K562 (cell line): ENCODE measurements at regions not wholly inside any gene's neighbourhood (a gene's known extent, or its start where the extent isn't known, plus 50 kb on each side); places are given as distances from the start of the nearest gene placed in this dataset.
A peak's percentile ranks its signal among the peaks of the same experiment; 100 is the strongest.

Source experiments
- CEBPG ChIP-seq, 3 experiments: fragments of 200-800 bp in 1 of 3; sonication (Bioruptor generic) in 1 of 3; sonication (generic) in 1 of 3; formaldehyde crosslinking in 1 of 3; IDR thresholded peaks in 2 of 3; conservative IDR thresholded peaks in 1 of 3; 2 replicates each; pipeline versions ENCODE4 v1.6.1 to v1.8.0; 2016 to 2022; ENCODE audit warnings: missing compliant biosample characterization in 2 of 3, missing genetic modification characterization in 2 of 3, mild to moderate bottlenecking in 1 of 3, missing genetic modification reagents in 1 of 3
- DDX20 ChIP-seq: fragments of 450-650 bp; IDR thresholded peaks from 2 replicates; pipeline ENCODE4 v1.6.1; 2016; ENCODE audit warnings: missing genetic modification characterization, low read depth, mild to moderate bottlenecking, missing compliant biosample characterization, moderate library complexity
- ETV5 ChIP-seq: sonication (generic); formaldehyde crosslinking; IDR thresholded peaks from 2 replicates; pipeline ENCODE4 v1.4.0; 2020; ENCODE audit warnings: low read depth, mild to moderate bottlenecking, missing genetic modification reagents
- PHB2 ChIP-seq: fragments of 450-650 bp; IDR thresholded peaks from 2 replicates; pipeline ENCODE4 v1.6.1; 2017; ENCODE audit warnings: low read depth
- STAT5A ChIP-seq: IDR thresholded peaks from 2 replicates; pipeline ENCODE4 v1.6.1; 2012; ENCODE audit warnings: low read length, inconsistent platforms, borderline replicate concordance
- ZNF12 ChIP-seq: sonication (generic); formaldehyde crosslinking; IDR thresholded peaks from 2 replicates; pipeline ENCODE4 v1.4.0; 2020; ENCODE audit warnings: mild to moderate bottlenecking, missing genetic modification reagents
- ZNF23 ChIP-seq: fragments of 250-450 bp; sonication (Bioruptor Pico); IDR thresholded peaks from 2 replicates; pipeline ENCODE4 v1.4.0; 2020; ENCODE audit warnings: mild to moderate bottlenecking
- ZNF316 ChIP-seq: fragments of 450-650 bp; IDR thresholded peaks from 2 replicates; pipeline ENCODE4 v1.6.1; 2016
- TF ChIP-seq, protein P1 (sequence below): fragments of 450-650 bp; IDR thresholded peaks from 2 replicates; pipeline ENCODE4 v1.6.1; 2017; ENCODE audit warnings: antibody characterized with exemption, mild to moderate bottlenecking
- TF ChIP-seq, protein P2 (sequence below), 2 experiments: fragments of 450-650 bp; IDR thresholded peaks; 2 replicates each; pipeline ENCODE4 v1.6.1; 2016; ENCODE audit warnings: mild to moderate bottlenecking in 2 of 2, borderline replicate concordance in 1 of 2, low read depth in 1 of 2, moderate library complexity in 1 of 2

DNA sequence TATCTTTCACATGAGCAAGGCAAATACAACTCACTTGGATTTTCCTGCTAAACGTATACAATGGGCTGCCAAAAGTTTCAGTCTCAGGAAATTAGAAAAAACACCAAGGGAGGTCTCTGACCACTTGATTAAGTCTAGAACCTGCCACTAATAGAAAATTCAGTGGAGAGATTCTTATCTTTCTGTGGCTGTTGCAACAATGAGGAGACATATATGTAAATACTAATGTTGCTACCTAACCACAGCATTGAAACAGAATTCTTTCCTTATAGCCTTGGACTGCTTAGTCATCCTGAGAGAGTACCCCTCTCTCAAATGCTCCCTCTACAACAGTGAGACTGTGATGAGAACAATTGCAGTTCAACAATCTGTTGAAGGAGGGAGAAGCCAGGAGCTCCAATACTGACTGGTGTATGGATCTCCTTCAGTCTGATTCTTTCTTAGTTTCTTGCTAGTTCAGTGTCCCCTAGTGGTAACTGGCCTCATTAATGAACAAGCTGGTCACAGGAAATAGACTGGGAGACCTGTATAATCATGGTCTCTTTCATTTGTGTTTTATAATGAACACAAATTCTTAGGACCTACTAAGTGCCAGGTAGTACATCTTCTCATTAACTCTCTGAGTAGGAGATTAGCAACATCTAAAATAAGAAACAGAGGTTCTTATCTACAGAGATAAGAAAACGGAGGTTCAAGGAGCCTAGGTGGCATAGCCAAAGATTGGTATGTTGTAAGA is 164.5 kb downstream of the SLC38A4 start (continued):
- TF ChIP-seq, protein P1, sequence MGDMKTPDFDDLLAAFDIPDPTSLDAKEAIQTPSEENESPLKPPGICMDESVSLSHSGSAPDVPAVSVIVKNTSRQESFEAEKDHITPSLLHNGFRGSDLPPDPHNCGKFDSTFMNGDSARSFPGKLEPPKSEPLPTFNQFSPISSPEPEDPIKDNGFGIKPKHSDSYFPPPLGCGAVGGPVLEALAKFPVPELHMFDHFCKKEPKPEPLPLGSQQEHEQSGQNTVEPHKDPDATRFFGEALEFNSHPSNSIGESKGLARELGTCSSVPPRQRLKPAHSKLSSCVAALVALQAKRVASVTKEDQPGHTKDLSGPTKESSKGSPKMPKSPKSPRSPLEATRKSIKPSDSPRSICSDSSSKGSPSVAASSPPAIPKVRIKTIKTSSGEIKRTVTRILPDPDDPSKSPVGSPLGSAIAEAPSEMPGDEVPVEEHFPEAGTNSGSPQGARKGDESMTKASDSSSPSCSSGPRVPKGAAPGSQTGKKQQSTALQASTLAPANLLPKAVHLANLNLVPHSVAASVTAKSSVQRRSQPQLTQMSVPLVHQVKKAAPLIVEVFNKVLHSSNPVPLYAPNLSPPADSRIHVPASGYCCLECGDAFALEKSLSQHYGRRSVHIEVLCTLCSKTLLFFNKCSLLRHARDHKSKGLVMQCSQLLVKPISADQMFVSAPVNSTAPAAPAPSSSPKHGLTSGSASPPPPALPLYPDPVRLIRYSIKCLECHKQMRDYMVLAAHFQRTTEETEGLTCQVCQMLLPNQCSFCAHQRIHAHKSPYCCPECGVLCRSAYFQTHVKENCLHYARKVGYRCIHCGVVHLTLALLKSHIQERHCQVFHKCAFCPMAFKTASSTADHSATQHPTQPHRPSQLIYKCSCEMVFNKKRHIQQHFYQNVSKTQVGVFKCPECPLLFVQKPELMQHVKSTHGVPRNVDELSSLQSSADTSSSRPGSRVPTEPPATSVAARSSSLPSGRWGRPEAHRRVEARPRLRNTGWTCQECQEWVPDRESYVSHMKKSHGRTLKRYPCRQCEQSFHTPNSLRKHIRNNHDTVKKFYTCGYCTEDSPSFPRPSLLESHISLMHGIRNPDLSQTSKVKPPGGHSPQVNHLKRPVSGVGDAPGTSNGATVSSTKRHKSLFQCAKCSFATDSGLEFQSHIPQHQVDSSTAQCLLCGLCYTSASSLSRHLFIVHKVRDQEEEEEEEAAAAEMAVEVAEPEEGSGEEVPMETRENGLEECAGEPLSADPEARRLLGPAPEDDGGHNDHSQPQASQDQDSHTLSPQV, result 0 out of 2 replicates have a peak, but pooled peaks have one; percentile 36
- TF ChIP-seq ZNF12 (CRISPR knock-in tag) (no peak), DDX20 (tag) (no peak), ZNF316 (no peak), ETV5 (CRISPR knock-in tag) (peak; percentile 26; the same call in 1 of the 2 replicates), STAT5A (no peak), ZNF23 (CRISPR knock-in tag) (no peak), PHB2 (no peak), CEBPG (CRISPR knock-in tag; IDR thresholded peaks at IDR 0.05) (peak; percentile 41; the same call in 1 of the 2 replicates), CEBPG (tag; conservative IDR thresholded peaks at IDR 0.05 in 1 of 2, IDR thresholded peaks at IDR 0.05 in 1 of 2) (peak in 1 of 2 experiments; percentile 72; a peak in 2 of 4 replicates)
- TF ChIP-seq, protein P2, sequence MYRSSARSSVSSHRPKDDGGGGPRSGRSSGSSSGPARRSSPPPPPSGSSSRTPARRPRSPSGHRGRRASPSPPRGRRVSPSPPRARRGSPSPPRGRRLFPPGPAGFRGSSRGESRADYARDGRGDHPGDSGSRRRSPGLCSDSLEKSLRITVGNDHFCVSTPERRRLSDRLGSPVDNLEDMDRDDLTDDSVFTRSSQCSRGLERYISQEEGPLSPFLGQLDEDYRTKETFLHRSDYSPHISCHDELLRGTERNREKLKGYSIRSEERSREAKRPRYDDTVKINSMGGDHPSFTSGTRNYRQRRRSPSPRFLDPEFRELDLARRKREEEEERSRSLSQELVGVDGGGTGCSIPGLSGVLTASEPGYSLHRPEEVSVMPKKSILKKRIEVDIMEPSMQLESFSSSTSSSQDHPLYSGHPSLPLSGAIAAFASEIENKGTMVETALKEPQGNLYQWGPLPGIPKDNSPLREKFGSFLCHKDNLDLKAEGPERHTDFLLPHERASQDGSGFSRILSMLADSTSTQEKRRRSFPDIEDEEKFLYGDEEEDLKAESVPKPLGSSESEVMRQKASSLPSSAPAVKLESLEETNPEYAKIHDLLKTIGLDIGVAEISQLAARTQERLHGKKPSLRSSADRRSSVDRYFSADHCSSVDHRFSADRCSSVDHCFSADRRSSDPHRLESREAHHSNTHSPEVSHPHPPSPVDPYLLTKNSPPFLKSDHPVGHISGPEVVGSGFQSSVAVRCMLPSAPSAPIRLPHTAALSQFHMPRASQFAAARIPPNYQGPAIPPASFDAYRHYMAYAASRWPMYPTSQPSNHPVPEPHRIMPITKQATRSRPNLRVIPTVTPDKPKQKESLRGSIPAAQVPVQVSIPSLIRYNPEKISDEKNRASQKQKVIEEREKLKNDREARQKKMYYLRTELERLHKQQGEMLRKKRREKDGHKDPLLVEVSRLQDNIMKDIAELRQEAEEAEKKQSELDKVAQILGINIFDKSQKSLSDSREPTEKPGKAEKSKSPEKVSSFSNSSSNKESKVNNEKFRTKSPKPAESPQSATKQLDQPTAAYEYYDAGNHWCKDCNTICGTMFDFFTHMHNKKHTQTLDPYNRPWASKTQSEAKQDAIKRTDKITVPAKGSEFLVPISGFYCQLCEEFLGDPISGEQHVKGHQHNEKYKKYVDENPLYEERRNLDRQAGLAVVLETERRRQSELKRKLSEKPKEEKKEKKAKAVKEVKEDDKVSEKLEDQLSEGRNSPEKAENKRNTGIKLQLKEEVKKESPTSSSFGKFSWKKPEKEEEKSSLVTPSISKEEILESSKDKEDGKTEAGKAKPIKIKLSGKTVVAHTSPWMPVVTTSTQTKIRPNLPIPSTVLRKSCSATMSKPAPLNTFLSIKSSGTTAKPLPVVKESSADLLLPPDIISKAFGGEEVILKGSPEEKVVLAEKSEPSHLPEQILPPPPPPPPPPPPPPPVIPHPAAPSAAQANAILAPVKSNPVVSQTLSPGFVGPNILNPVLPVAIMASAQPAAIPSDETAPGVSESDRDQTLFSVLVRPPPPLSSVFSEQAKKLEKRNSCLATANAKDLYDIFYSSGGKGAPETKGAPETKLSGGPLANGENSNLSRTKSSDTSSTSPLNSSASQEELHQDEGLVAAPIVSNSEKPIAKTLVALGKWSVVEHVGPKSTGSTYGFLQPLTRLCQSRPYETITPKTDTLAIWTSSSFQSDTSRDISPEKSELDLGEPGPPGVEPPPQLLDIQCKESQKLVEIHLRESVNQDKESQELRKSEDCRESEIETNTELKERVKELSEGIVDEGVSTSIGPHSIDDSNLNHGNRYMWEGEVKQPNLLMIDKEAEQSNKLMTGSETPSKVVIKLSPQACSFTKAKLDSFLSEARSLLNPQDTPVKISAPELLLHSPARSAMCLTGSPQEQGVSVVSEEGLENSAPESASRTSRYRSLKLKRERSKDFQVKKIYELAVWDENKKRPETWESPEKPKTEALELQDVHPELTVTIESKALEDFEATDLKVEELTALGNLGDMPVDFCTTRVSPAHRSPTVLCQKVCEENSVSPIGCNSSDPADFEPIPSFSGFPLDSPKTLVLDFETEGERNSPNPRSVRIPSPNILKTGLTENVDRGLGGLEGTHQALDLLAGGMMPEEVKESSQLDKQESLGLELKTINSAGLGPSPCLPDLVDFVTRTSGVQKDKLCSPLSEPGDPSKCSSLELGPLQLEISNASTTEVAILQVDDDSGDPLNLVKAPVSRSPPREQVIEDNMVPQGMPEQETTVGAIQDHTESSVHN (IDR thresholded peaks at IDR 0.05; ENCODE audit: borderline replicate concordance in 1 of 2, low read depth in 1 of 2), result no peak
